H1 (cell line): ENCODE measurements at regions not wholly inside any gene's neighbourhood (a gene's known extent, or its start where the extent isn't known, plus 50 kb on each side); places are given as distances from the start of the nearest gene placed in this dataset.

Source experiments
- CTCF ChIA-PET: fragments of 300-600 bp; sonication (Branson Sonifier 250); formaldehyde crosslinking; loops from one replicate; lab custom pipeline; 2021; ENCODE audit not compliant: partially characterized antibody; lab: Charles Lee
- POLR2A ChIA-PET: fragments of 300-600 bp; sonication (Branson Sonifier 250); formaldehyde crosslinking; loops from one replicate; lab custom pipeline; 2021; ENCODE audit warnings: inconsistent platforms; ENCODE audit not compliant: partially characterized antibody; lab: Charles Lee
- DNase-seq, 2 experiments: peaks; one replicate each; pipeline versions ENCODE4 v3.0.0 to v3.0.0-alpha.2; 2010 to 2022; ENCODE audit warnings: low spot score in 2 of 2, low read depth in 1 of 2, mixed read lengths in 1 of 2
- FAIRE-seq: peaks from 2 replicates; lab custom pipeline; 2011; peaks lifted over from hg19 to GRCh38; lab: Jason Lieb, UNC
- H2AFZ ChIP-seq: 2 replicates; pipeline ENCODE4 v1.8.1; 2012; ENCODE audit warnings: low read length, inconsistent platforms
- H2AK5ac ChIP-seq: 2 replicates; pipeline ENCODE4 v1.6.1; 2013; ENCODE audit warnings: low read depth, low read length
- H2BK120ac ChIP-seq: replicated peaks from 2 replicates; pipeline ENCODE3; 2013; ENCODE audit warnings: low read depth, low read length, inconsistent platforms
- H2BK12ac ChIP-seq: 2 replicates; pipeline ENCODE4 v1.6.1; 2013; ENCODE audit warnings: low read depth, low read length
- H2BK15ac ChIP-seq: 2 replicates; pipeline ENCODE4 v1.6.1; 2013; ENCODE audit warnings: low read length
- H2BK20ac ChIP-seq: 2 replicates; pipeline ENCODE4 v1.6.1; 2013; ENCODE audit warnings: low read length
- H2BK5ac ChIP-seq: 2 replicates; pipeline ENCODE4 v1.6.1; 2013; ENCODE audit warnings: low read depth, low read length
- H3K14ac ChIP-seq: 2 replicates; pipeline ENCODE4 v1.6.1; 2013; ENCODE audit warnings: inconsistent platforms; ENCODE audit not compliant: insufficient read length
- H3K18ac ChIP-seq: 2 replicates; pipeline ENCODE4 v1.6.1; 2013; ENCODE audit warnings: low read length; ENCODE audit errors: extremely low read depth
- H3K23ac ChIP-seq: 2 replicates; pipeline ENCODE4 v1.6.1; 2013; ENCODE audit warnings: inconsistent platforms; ENCODE audit not compliant: insufficient read length
- H3K23me2 ChIP-seq: 2 replicates; pipeline ENCODE4 v1.6.1; 2013; ENCODE audit warnings: low read depth, low read length
- H3K27ac ChIP-seq: 2 replicates; pipeline ENCODE4 v1.6.1; 2011; ENCODE audit warnings: low read depth, low read length, inconsistent platforms
- H3K27me3 ChIP-seq, 4 experiments: replicated peaks in 1 of 4; 1 replicate in 1 of 4; 2 replicates in 3 of 4; pipeline versions ENCODE4 v1.6.1 to v1.8.1; 2011 to 2013; ENCODE audit warnings: low read length in 3 of 4, mild to moderate bottlenecking in 3 of 4, inconsistent platforms in 2 of 4, mixed read lengths in 2 of 4, moderate library complexity in 1 of 4; ENCODE audit not compliant: control insufficient read depth in 3 of 4, insufficient read depth in 3 of 4; ENCODE audit errors: extremely low read depth in 1 of 4
- H3K36me3 ChIP-seq, 4 experiments: 2 replicates each; pipeline versions ENCODE4 v1.6.1 to v1.8.1; 2011 to 2013; ENCODE audit warnings: mild to moderate bottlenecking in 4 of 4, low read length in 3 of 4, moderate library complexity in 2 of 4, control low read depth in 1 of 4, inconsistent platforms in 1 of 4; ENCODE audit not compliant: insufficient read depth in 4 of 4, control insufficient read depth in 2 of 4
- H3K4ac ChIP-seq: replicated peaks from 2 replicates; pipeline ENCODE3; 2013; ENCODE audit warnings: low read length, low read depth, mixed read lengths, inconsistent platforms; ENCODE audit not compliant: insufficient read length
- H3K4me1 ChIP-seq, 4 experiments: replicated peaks in 1 of 4; 1 replicate in 1 of 4; 2 replicates in 3 of 4; pipeline versions ENCODE4 v1.6.1 to v1.8.1; 2011 to 2013; ENCODE audit warnings: low read length in 3 of 4, inconsistent platforms in 2 of 4, mixed read lengths in 1 of 4; ENCODE audit not compliant: insufficient read depth in 4 of 4, control insufficient read depth in 3 of 4
- H3K4me2 ChIP-seq, 2 experiments: 2 replicates each; pipeline versions ENCODE4 v1.6.1 to v1.8.1; 2011 to 2013; ENCODE audit warnings: low read depth in 2 of 2, low read length in 2 of 2, control low read depth in 1 of 2, inconsistent platforms in 1 of 2, mild to moderate bottlenecking in 1 of 2; ENCODE audit not compliant: insufficient read depth in 1 of 2
- H3K4me3 ChIP-seq, 4 experiments: fragments of 200-600, 300-600 bp in 1 of 4; sonication (generic), shearing (Covaris generic), sonication (Bioruptor Twin) in 1 of 4; 2 replicates each; pipeline versions ENCODE4 v1.5.1 to v1.8.1; 2011 to 2016; ENCODE audit warnings: low read length in 4 of 4, low read depth in 3 of 4, control low read depth in 2 of 4, inconsistent platforms in 2 of 4, mild to moderate bottlenecking in 2 of 4, mixed read lengths in 1 of 4, moderate library complexity in 1 of 4; ENCODE audit not compliant: insufficient read depth in 2 of 4; ENCODE audit errors: extremely low read depth in 1 of 4
- H3K56ac ChIP-seq: replicated peaks from 2 replicates; pipeline ENCODE3; 2013; ENCODE audit warnings: low read depth, mild to moderate bottlenecking, mixed read lengths, low read length, inconsistent platforms; ENCODE audit not compliant: insufficient read length
- H3K79me1 ChIP-seq: 2 replicates; pipeline ENCODE4 v1.6.1; 2013; ENCODE audit warnings: low read depth, low read length, control low read depth
- H3K79me2 ChIP-seq, 2 experiments: 2 replicates each; pipeline versions ENCODE4 v1.6.1 to v1.8.1; 2012 to 2013; ENCODE audit warnings: low read length in 2 of 2, mild to moderate bottlenecking in 2 of 2, inconsistent platforms in 1 of 2; ENCODE audit not compliant: insufficient read depth in 2 of 2, control insufficient read depth in 1 of 2
- H3K9ac ChIP-seq, 4 experiments: replicated peaks in 1 of 4; 1 replicate in 1 of 4; 2 replicates in 3 of 4; pipeline versions ENCODE4 v1.6.1 to v1.8.1; 2011 to 2013; ENCODE audit warnings: low read depth in 3 of 4, low read length in 3 of 4, control low read depth in 2 of 4, mild to moderate bottlenecking in 2 of 4, moderate library complexity in 2 of 4, inconsistent platforms in 1 of 4; ENCODE audit errors: extremely low read depth in 1 of 4
- H3K9me3 ChIP-seq, 2 experiments: 2 replicates each; pipeline versions ENCODE4 v1.6.1 to v1.8.1; 2012 to 2013; ENCODE audit warnings: mild to moderate bottlenecking in 2 of 2, moderate library complexity in 2 of 2, control low read depth in 1 of 2, inconsistent platforms in 1 of 2, low read depth in 1 of 2, low read length in 1 of 2, mixed read lengths in 1 of 2; ENCODE audit not compliant: insufficient read depth in 2 of 2
- H4K20me1 ChIP-seq, 2 experiments: replicated peaks in 1 of 2; 2 replicates each; pipeline versions ENCODE3 to v1.8.1; 2011 to 2013; ENCODE audit warnings: inconsistent platforms in 2 of 2, low read length in 2 of 2, mild to moderate bottlenecking in 1 of 2; ENCODE audit not compliant: insufficient read depth in 2 of 2, control insufficient read depth in 1 of 2
- H4K5ac ChIP-seq: 2 replicates; pipeline ENCODE4 v1.6.1; 2013; ENCODE audit warnings: low read length, low read depth, mixed read lengths, inconsistent platforms; ENCODE audit not compliant: insufficient read length
- H4K8ac ChIP-seq: 2 replicates; pipeline ENCODE4 v1.8.0; 2013; ENCODE audit warnings: mild to moderate bottlenecking, moderate library complexity, low read length, inconsistent platforms; ENCODE audit not compliant: insufficient read depth; ENCODE audit errors: extremely low read depth
- H4K91ac ChIP-seq: replicated peaks from 2 replicates; pipeline ENCODE3; 2013; ENCODE audit warnings: low read length, mixed read lengths, inconsistent platforms; ENCODE audit not compliant: insufficient read length
- EGR1 ChIP-seq: IDR thresholded peaks from 2 replicates; pipeline ENCODE4 v1.6.1; 2011; ENCODE audit warnings: low read depth, low read length, borderline replicate concordance
- GTF2F1 ChIP-seq: IDR thresholded peaks from 2 replicates; pipeline ENCODE4 v1.6.1; 2012; ENCODE audit warnings: low read depth, low read length, improper control_type of control experiment, borderline replicate concordance
- HDAC2 ChIP-seq, 2 experiments: fragments of 300-600 bp in 1 of 2; sonication (generic) in 1 of 2; IDR thresholded peaks; 2 replicates each; pipeline ENCODE4 v1.6.1; 2011 to 2012; ENCODE audit warnings: low read depth in 2 of 2, low read length in 2 of 2, mild to moderate bottlenecking in 2 of 2, moderate library complexity in 2 of 2, borderline replicate concordance in 1 of 2, inconsistent platforms in 1 of 2
- HDAC6 ChIP-seq: IDR thresholded peaks from one replicate; pipeline ENCODE4 v1.7.1; 2012; ENCODE audit warnings: low read depth, mild to moderate bottlenecking, inconsistent platforms, low read length, moderate library complexity
- PHF8 ChIP-seq: fragments of 200-600 bp; sonication (generic); conservative IDR thresholded peaks from 2 replicates; pipeline ENCODE4 v1.7.1; 2012; ENCODE audit warnings: low read depth, mild to moderate bottlenecking, inconsistent platforms, low read length, moderate library complexity
- SAP30 ChIP-seq: fragments of 300-600 bp; sonication (generic); IDR thresholded peaks from 2 replicates; pipeline ENCODE4 v1.7.1; 2012; ENCODE audit warnings: low read length, moderate library complexity, mild to moderate bottlenecking, inconsistent platforms; ENCODE audit not compliant: insufficient read depth, insufficient replicate concordance
- YY1 ChIP-seq: IDR thresholded peaks from 2 replicates; pipeline ENCODE4 v1.6.1; 2011; ENCODE audit warnings: low read depth, mild to moderate bottlenecking, low read length
- WGBS, 2 experiments: shearing (Covaris generic) in 1 of 2; methylation state at CpG; one replicate each; pipeline versions ENCODE4 v1.1.6 to v1.1.7; 2013 to 2015; ENCODE audit warnings: low lambda C conversion rate in 2 of 2, mixed read lengths in 2 of 2, inconsistent platforms in 1 of 2, low coverage in 1 of 2, missing lambda C conversion rate in 1 of 2; ENCODE audit not compliant: insufficient replicate concordance in 2 of 2, insufficient coverage in 1 of 2, insufficient read length in 1 of 2; ENCODE audit errors: extremely low coverage in 1 of 2, missing lambda C conversion rate in 1 of 2; 5-methylcytosine and 5-hydroxymethylcytosine counted together
- TF ChIP-seq, protein P1 (sequence below): IDR thresholded peaks from 2 replicates; pipeline ENCODE4 v1.6.1; 2012; ENCODE audit warnings: inconsistent platforms

DNA sequence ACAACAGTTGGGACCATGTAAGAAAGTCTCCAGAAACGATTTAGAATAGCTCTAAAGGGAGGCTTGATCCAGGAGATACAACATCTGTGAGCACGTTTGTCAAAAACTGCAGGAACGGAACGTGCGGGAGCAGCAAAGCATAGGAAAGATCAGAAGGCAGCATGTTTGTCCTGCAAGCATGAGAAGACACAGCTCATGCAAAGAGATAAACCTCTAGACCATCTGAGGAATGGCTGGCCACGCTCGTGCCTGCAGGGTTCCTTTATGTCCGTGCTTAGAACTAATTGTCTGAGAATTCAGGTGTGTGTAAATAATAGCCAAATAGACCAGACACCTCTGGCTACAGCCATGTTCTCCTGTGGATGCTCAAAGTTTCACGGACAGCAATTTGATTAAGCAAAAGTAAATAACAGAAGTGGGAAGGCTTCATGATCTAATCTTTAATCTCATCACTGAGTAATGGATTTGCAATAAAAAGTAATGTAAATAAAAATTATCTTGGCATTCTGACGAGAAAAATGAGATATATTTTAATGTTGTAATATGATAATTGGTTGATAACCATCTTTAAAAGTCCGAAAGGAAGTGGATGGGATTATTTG lies 534.8 kb upstream of the CDH7 start:
- no peak overlapping the region for H3K4me2 ChIP-seq
- no peaks in the 10 kb centered on the region for H4K20me1 ChIP-seq
- no peak overlapping the region for H2AK5ac ChIP-seq
- H2BK12ac ChIP-seq = no peak overlapping the region
- no peak for TF ChIP-seq YY1
- TF ChIP-seq HDAC2 (IDR thresholded peaks at IDR 0.05; ENCODE audit: borderline replicate concordance in 1 of 2, low read depth in 2 of 2, low read length in 2 of 2) = no peak
- TF ChIP-seq HDAC6 = no peak
- no peak for TF ChIP-seq SAP30
- no peak for TF ChIP-seq GTF2F1
- TF ChIP-seq EGR1 = no peak
- TF ChIP-seq, protein P1, sequence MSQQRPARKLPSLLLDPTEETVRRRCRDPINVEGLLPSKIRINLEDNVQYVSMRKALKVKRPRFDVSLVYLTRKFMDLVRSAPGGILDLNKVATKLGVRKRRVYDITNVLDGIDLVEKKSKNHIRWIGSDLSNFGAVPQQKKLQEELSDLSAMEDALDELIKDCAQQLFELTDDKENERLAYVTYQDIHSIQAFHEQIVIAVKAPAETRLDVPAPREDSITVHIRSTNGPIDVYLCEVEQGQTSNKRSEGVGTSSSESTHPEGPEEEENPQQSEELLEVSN = no peak
- no peak for TF ChIP-seq PHF8
- H3K56ac ChIP-seq = no peak overlapping the region
- no peaks in the 10 kb centered on the region for H3K4me1 ChIP-seq
- H3K36me3 ChIP-seq = no peaks in the 10 kb centered on the region
- ChIA-PET POLR2A (no interaction called here), CTCF (interaction anchor here (0.6 to 1.0 kb wide), 2 partner anchors 10 to 15 kb away, joined by 3 read pairs; no protein-coding TSS in a partner anchor)
- no peak overlapping the region for H2BK20ac ChIP-seq
- H4K5ac ChIP-seq = no peak overlapping the region
- no peak for FAIRE-seq
- 86 to 100% methylated on average over 2 to 11 of the region's 11 CpGs for WGBS, 2 experiments
- H2BK5ac ChIP-seq = no peak overlapping the region
- no peaks in the 10 kb centered on the region for H3K23me2 ChIP-seq
- no peaks in the 10 kb centered on the region for H3K9me3 ChIP-seq
- no peak overlapping the region for H4K8ac ChIP-seq
- no peaks in the 10 kb centered on the region for H3K27me3 ChIP-seq
- no peak overlapping the region for H3K27ac ChIP-seq
- no peak overlapping the region for H3K9ac ChIP-seq
- no peak overlapping the region for H2BK15ac ChIP-seq
- no peak overlapping the region for H2BK120ac ChIP-seq
- H3K4me3 ChIP-seq = no peak overlapping the region
- no peak overlapping the region for H3K18ac ChIP-seq
- H3K79me2 ChIP-seq = no peaks in the 10 kb centered on the region
- no peak overlapping the region for H3K4ac ChIP-seq
- H2AFZ ChIP-seq = no peak overlapping the region
- no peak overlapping the region for H4K91ac ChIP-seq
- no peak for DNase-seq
- no peak overlapping the region for H3K23ac ChIP-seq
- H3K79me1 ChIP-seq = no peaks in the 10 kb centered on the region
- H3K14ac ChIP-seq = no peak overlapping the region
